HEK293T (cell line): ENCODE measurements at regions not wholly inside any gene's neighbourhood (a gene's known extent, or its start where the extent isn't known, plus 50 kb on each side); places are given as distances from the start of the nearest gene placed in this dataset.

Experiments used
- CTCF ChIA-PET: fragments of 350-600 bp; formaldehyde crosslinking; extraction: SDS; loops from one replicate; lab custom pipeline; 2021; ENCODE audit warnings: antibody characterized with exemption, inconsistent platforms; lab: Yijun Ruan, JAX
- POLR2A ChIA-PET: fragments of 350-600 bp; formaldehyde crosslinking; extraction: SDS; loops from one replicate; lab custom pipeline; 2020; ENCODE audit warnings: antibody characterized with exemption, inconsistent platforms; lab: Yijun Ruan, JAX
- DNase-seq: peaks from one replicate; pipeline ENCODE4 v3.0.0; 2012; ENCODE audit warnings: mixed read lengths; ENCODE audit errors: extremely low spot score
- ARNT ChIP-seq: fragments of 450-650 bp; IDR thresholded peaks from 2 replicates; pipeline ENCODE4 v1.6.1; 2017; ENCODE audit warnings: mild to moderate bottlenecking
- BHLHE40 ChIP-seq: fragments of 450-650 bp; IDR thresholded peaks from 2 replicates; pipeline ENCODE4 v1.6.1; 2016; ENCODE audit warnings: mild to moderate bottlenecking, moderate library complexity, borderline replicate concordance
- CTBP1 ChIP-seq: fragments of 450-650 bp; IDR thresholded peaks from 2 replicates; pipeline ENCODE4 v1.6.1; 2016; ENCODE audit warnings: borderline replicate concordance
- ELF4 ChIP-seq: fragments of 450-650 bp; IDR thresholded peaks from 2 replicates; pipeline ENCODE4 v1.6.1; 2017; ENCODE audit warnings: antibody characterized with exemption
- FOXA1 ChIP-seq: fragments of 450-650 bp; IDR thresholded peaks from 2 replicates; pipeline ENCODE4 v1.6.1; 2016; ENCODE audit warnings: mild to moderate bottlenecking
- FOXK2 ChIP-seq: fragments of 450-650 bp; IDR thresholded peaks from 2 replicates; pipeline ENCODE4 v1.6.1; 2016; ENCODE audit warnings: mild to moderate bottlenecking
- FOXM1 ChIP-seq: fragments of 450-650 bp; IDR thresholded peaks from 2 replicates; pipeline ENCODE4 v1.6.1; 2017; ENCODE audit warnings: mild to moderate bottlenecking, borderline replicate concordance
- HDGF ChIP-seq: fragments of 450-650 bp; IDR thresholded peaks from 2 replicates; pipeline ENCODE4 v1.6.1; 2017; ENCODE audit warnings: antibody characterized with exemption, borderline replicate concordance
- L3MBTL2 ChIP-seq: fragments of 450-650 bp; conservative IDR thresholded peaks from 2 replicates; pipeline ENCODE4 v1.6.1; 2016; ENCODE audit warnings: mild to moderate bottlenecking
- LEF1 ChIP-seq: fragments of 450-650 bp; IDR thresholded peaks from 2 replicates; pipeline ENCODE4 v1.6.1; 2017; ENCODE audit warnings: mild to moderate bottlenecking, borderline replicate concordance
- NFRKB ChIP-seq: fragments of 450-650 bp; IDR thresholded peaks from 2 replicates; pipeline ENCODE4 v1.6.1; 2016; ENCODE audit warnings: mild to moderate bottlenecking, moderate library complexity
- PKNOX1 ChIP-seq: fragments of 450-650 bp; IDR thresholded peaks from 2 replicates; pipeline ENCODE4 v1.6.1; 2016
- SP1 ChIP-seq: fragments of 450-650 bp; IDR thresholded peaks from 2 replicates; pipeline ENCODE4 v1.6.1; 2017
- SUZ12 ChIP-seq: fragments of 450-650 bp; IDR thresholded peaks from 2 replicates; pipeline ENCODE4 v1.6.1; 2016; ENCODE audit warnings: mild to moderate bottlenecking
- TARDBP ChIP-seq: fragments of 450-650 bp; IDR thresholded peaks from 2 replicates; pipeline ENCODE4 v1.6.1; 2016
- ZNF384 ChIP-seq: fragments of 450-650 bp; IDR thresholded peaks from 2 replicates; pipeline ENCODE4 v1.6.1; 2016

GRCh38 chr5:17879276-17879675 lies 245.0 kb downstream of the TAF11L14 start:
- DNase-seq, result no peak
- ChIA-PET CTCF (no interaction called here), POLR2A (no interaction called here)
- no peak for TF ChIP-seq FOXA1
- no peak for TF ChIP-seq ELF4
- TF ChIP-seq SUZ12, result no peak
- TF ChIP-seq FOXM1, result no peak
- no peak for TF ChIP-seq NFRKB
- no peak for TF ChIP-seq HDGF
- no peak for TF ChIP-seq ZNF384
- TF ChIP-seq ARNT, result no peak
- no peak for TF ChIP-seq L3MBTL2
- no peak for TF ChIP-seq BHLHE40
- no peak for TF ChIP-seq FOXK2
- TF ChIP-seq PKNOX1, result no peak
- TF ChIP-seq TARDBP, result no peak

- ChIA-PET POLR2A (no interaction called here), CTCF (no interaction called here)
- TF ChIP-seq TARDBP (no peak), BHLHE40 (no peak), LEF1 (no peak), FOXK2 (no peak), ARNT (no peak), FOXA1 (no peak), SUZ12 (no peak), SP1 (no peak), NFRKB (no peak)
- DNase-seq, result no peak
Observed at GRCh38 chr5:17880869-17881268, 246.6 kb downstream of the TAF11L14 start.

DNA sequence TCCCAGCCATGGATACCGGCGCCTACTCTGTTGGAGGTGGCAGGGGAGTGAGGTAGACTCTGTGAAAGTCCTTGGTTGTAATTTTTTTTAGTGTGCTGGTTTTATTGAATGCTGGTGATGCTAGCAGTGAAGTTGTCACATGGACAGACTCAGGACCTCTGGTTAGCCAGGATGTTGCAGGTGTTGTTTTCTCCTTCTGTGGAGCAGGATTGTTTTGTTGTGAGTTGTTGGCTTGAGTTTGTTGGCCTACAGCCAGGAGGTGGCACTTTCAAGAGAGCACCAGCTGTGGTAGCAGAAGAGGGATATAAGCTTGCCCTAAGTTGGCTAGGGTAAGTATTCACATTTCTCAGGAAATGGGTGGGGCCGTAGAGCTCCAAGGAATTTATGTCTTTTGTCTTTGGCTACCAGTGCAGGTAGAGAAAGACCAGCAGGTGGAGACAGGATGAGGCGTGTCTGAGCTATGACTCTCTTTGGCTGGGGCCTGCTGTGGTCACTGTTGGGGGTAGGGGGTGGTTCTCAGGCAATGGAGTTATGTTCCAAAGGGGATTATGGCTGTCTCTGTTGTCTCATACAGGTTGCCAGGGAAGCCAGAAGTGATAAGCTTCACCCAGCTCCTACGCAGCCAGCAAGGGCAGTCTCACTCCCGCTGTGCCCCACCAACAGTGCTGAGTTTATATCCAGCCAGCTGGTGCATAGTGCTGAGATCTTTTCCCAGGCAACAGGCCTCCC lies 248.7 kb downstream of the TAF11L14 start:
- POLR2A ChIA-PET, result no interaction called here
- DNase-seq, result no peak
- CTCF ChIA-PET, result interaction anchor here (1.0 kb wide), 1 partner anchor 8 kb away, joined by 3 read pairs; no protein-coding TSS in a partner anchor
- no peak for TF ChIP-seq BHLHE40
- no peak for TF ChIP-seq FOXA1
- TF ChIP-seq ZNF384, result no peak
- TF ChIP-seq NFRKB, result no peak

GRCh38 chr5:17888155-17888554 lies 253.9 kb downstream of the TAF11L14 start:
- ChIA-PET CTCF (interaction anchor here (0.6 kb wide), 1 partner anchor 185 kb away, joined by 3 read pairs; no protein-coding TSS in a partner anchor), POLR2A (no interaction called here)
- no peak for DNase-seq
- TF ChIP-seq FOXK2 (no peak), L3MBTL2 (no peak), SP1 (no peak), LEF1 (no peak), ELF4 (no peak), BHLHE40 (no peak), PKNOX1 (no peak), FOXA1 (no peak)

DNA sequence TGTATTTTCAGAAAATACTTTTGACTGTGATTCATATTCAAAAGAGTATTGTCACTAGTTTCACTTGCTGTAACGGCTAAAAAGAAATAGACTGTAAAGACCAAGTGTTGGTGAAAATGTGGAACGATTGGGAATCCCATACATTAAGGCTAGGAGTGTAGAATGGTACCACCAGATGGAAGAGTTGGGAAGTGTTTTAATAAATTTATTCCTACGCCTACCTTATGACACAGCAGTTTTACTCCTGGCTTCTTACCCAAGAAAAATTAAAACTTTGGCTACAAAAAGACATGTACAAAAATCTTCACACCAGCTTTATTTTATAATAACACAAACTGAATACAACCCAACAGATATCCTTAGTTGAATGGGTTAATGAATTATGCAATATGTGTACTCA lies 256.2 kb downstream of the TAF11L14 start:
- ChIA-PET CTCF (no interaction called here), POLR2A (no interaction called here)
- TF ChIP-seq NFRKB (no peak), ARNT (no peak), FOXA1 (no peak), SP1 (no peak), L3MBTL2 (no peak), SUZ12 (no peak), BHLHE40 (no peak), TARDBP (no peak), FOXK2 (no peak), PKNOX1 (no peak), FOXM1 (no peak), CTBP1 (no peak), ZNF384 (no peak), LEF1 (no peak), HDGF (no peak)
- DNase-seq, result no peak

DNA sequence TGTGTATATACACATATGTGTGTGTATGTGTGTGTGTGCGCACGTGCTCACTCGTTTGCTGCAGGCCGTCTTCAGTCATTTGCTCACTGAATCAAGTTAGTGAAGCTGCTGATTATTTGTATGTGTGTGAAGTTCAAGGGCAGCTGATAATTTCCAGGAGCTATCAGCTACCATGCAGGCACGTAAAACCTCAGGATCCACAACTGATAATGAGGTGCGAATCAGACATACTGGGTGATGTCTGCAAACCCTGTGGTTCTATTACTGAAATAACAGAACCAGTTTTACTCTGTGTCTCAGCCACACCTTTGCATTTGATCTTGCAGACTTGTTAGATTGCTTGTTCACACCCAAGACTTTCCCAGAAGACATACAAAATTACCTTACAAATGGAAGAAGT lies 257.6 kb downstream of the TAF11L14 start:
- no peak for TF ChIP-seq FOXA1
- no peak for TF ChIP-seq NFRKB
- TF ChIP-seq FOXK2, result no peak
- TF ChIP-seq TARDBP, result no peak
- no peak for TF ChIP-seq SUZ12
- no peak for TF ChIP-seq CTBP1
- TF ChIP-seq ZNF384, result no peak
- no peak for TF ChIP-seq PKNOX1
- TF ChIP-seq HDGF, result no peak
- TF ChIP-seq FOXM1, result no peak
- no peak for TF ChIP-seq ELF4
- TF ChIP-seq SP1, result no peak
- no peak for TF ChIP-seq L3MBTL2
- TF ChIP-seq LEF1, result no peak
- no peak for TF ChIP-seq BHLHE40
- no peak for TF ChIP-seq ARNT
- ChIA-PET CTCF (no interaction called here), POLR2A (no interaction called here)
- no peak for DNase-seq
